ENCODE measurements at regions not wholly inside any gene's neighbourhood (a gene's known extent, or its start where the extent isn't known, plus 50 kb on each side); places are given as distances from the start of the nearest gene placed in this dataset.

- intact Hi-C loops (cut with DNase I), result no loop called here
- TF ChIP-seq CTCF (IDR thresholded peaks at IDR 0.05), result no peak
- ATAC-seq, result no peak
- Histone ChIP-seq H3K27me3 (ENCODE audit: low read depth) (peaks cover 10% of the 10 kb centered on the region), H3K9me3 (no peaks in the 10 kb centered on the region), H3K4me3 (no peak overlapping the region), H3K36me3 (no peaks in the 10 kb centered on the region), H3K27ac (no peak overlapping the region), H3K4me1 (no peaks in the 10 kb centered on the region)
- DNase-seq, result no peak
These were observed 57.8 kb upstream of the NFASC start for GRCh38 chr1:204812842-204813241.

- Histone ChIP-seq H3K36me3 (no peaks in the 10 kb centered on the region), H3K4me1 (no peaks in the 10 kb centered on the region), H3K9me3 (no peaks in the 10 kb centered on the region), H3K27ac (no peak overlapping the region), H3K27me3 (ENCODE audit: low read depth) (peaks cover 10% of the 10 kb centered on the region), H3K4me3 (no peak overlapping the region)
- no peak for TF ChIP-seq CTCF (IDR thresholded peaks at IDR 0.05)
- intact Hi-C loops (cut with DNase I), result no loop called here
- no peak for DNase-seq
- ATAC-seq, result no peak
These were observed 57.1 kb upstream of the NFASC start for GRCh38 chr1:204813522-204813921.

- Histone ChIP-seq H3K27ac (no peak overlapping the region), H3K4me1 (no peaks in the 10 kb centered on the region), H3K36me3 (no peaks in the 10 kb centered on the region), H3K27me3 (ENCODE audit: low read depth) (peaks cover 10% of the 10 kb centered on the region), H3K4me3 (no peak overlapping the region), H3K9me3 (no peaks in the 10 kb centered on the region)
- no peak for DNase-seq
- no peak for ATAC-seq
- intact Hi-C loops (cut with DNase I), result no loop called here
- no peak for TF ChIP-seq CTCF (IDR thresholded peaks at IDR 0.05)
These were observed 56.3 kb upstream of the NFASC start for GRCh38 chr1:204814166-204814884.

- no peak overlapping the region for H3K4me3 ChIP-seq
- intact Hi-C loops (cut with DNase I), result no loop called here
- no peaks in the 10 kb centered on the region for H3K36me3 ChIP-seq
- ATAC-seq, result no peak
- DNase-seq, result no peak
- peaks cover 10% of the 10 kb centered on the region for H3K27me3 ChIP-seq (ENCODE audit: low read depth)
- H3K4me1 ChIP-seq, result peaks cover 15% of the 10 kb centered on the region
- no peak for TF ChIP-seq CTCF (IDR thresholded peaks at IDR 0.05)
- H3K9me3 ChIP-seq, result no peaks in the 10 kb centered on the region
- H3K27ac ChIP-seq, result no peak overlapping the region
These were observed 53.3 kb upstream of the NFASC start for GRCh38 chr1:204817341-204817740.

GRCh38 chr1:204818998-204819397, 51.7 kb upstream of the NFASC start:
- no peak for TF ChIP-seq CTCF (IDR thresholded peaks at IDR 0.05)
- intact Hi-C loops (cut with DNase I), result no loop called here
- H3K4me3 ChIP-seq, result no peak overlapping the region
- H3K9me3 ChIP-seq, result no peaks in the 10 kb centered on the region
- H3K27me3 ChIP-seq (ENCODE audit: low read depth), result peaks cover 10% of the 10 kb centered on the region
- peaks cover 15% of the 10 kb centered on the region for H3K4me1 ChIP-seq
- no peak for DNase-seq
- no peak for ATAC-seq
- no peak overlapping the region for H3K27ac ChIP-seq
- H3K36me3 ChIP-seq, result no peaks in the 10 kb centered on the region
